HL-60 (cell line): ENCODE measurements at regions not wholly inside any gene's neighbourhood (a gene's known extent, or its start where the extent isn't known, plus 50 kb on each side); places are given as distances from the start of the nearest gene placed in this dataset.

Source experiments
- GABPA ChIP-seq: IDR thresholded peaks from 2 replicates; pipeline ENCODE4 v1.6.1; 2012; ENCODE audit warnings: low read depth
- POLR2AphosphoS5 ChIP-seq: IDR thresholded peaks from 2 replicates; pipeline ENCODE4 v1.6.1; 2012; ENCODE audit warnings: low read depth
- TF ChIP-seq, protein P1 (sequence below): IDR thresholded peaks from one replicate; pipeline ENCODE4 v1.5.1; 2011; ENCODE audit warnings: low read length, control low read depth, inconsistent platforms; ENCODE audit not compliant: insufficient read depth

DNA sequence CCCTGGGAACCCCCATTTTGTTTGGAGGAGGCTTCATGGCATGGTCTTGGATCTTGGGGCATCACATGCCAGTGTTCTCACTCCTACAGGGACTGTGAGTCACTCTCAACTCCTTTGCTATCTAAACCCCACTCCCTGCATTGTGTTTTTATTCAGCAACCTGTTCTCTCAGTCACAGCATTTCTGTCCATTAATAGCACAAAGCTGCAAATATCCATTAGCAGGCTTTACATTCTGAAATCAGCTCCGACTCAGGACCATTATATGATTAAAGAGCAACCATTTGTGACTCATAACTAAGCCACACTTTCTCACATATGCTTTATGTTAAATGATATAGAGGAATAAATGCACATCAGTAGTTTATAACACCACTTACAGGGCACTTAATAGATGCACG lies 462.1 kb upstream of the BRINP1 start:
- TF ChIP-seq, protein P1, sequence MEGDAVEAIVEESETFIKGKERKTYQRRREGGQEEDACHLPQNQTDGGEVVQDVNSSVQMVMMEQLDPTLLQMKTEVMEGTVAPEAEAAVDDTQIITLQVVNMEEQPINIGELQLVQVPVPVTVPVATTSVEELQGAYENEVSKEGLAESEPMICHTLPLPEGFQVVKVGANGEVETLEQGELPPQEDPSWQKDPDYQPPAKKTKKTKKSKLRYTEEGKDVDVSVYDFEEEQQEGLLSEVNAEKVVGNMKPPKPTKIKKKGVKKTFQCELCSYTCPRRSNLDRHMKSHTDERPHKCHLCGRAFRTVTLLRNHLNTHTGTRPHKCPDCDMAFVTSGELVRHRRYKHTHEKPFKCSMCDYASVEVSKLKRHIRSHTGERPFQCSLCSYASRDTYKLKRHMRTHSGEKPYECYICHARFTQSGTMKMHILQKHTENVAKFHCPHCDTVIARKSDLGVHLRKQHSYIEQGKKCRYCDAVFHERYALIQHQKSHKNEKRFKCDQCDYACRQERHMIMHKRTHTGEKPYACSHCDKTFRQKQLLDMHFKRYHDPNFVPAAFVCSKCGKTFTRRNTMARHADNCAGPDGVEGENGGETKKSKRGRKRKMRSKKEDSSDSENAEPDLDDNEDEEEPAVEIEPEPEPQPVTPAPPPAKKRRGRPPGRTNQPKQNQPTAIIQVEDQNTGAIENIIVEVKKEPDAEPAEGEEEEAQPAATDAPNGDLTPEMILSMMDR = no peak
- TF ChIP-seq GABPA (no peak), POLR2AphosphoS5 (no peak)
